ENCODE measurements at regions not wholly inside any gene's neighbourhood (a gene's known extent, or its start where the extent isn't known, plus 50 kb on each side); places are given as distances from the start of the nearest gene placed in this dataset.

DNA sequence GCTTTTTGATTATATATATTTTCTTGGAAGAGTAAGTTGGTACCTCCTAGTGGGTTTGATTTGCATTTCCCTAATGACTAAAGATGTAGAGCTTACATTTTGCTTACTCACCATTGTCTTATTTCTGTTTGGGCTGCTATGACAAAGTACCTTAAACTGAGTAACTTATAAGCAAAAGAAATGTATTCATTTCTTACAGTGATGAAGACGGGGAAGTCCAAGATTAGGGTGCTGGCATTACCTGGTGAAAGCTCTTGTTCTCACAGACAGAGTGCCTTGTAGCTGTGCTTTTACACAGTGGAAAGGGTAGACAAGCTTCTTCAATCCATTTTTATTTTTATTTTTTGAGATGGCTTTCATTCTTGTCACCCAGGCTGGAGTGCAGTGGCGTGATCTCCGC is 229.2 kb upstream of the AGA start:
- TF ChIP-seq, protein P1, sequence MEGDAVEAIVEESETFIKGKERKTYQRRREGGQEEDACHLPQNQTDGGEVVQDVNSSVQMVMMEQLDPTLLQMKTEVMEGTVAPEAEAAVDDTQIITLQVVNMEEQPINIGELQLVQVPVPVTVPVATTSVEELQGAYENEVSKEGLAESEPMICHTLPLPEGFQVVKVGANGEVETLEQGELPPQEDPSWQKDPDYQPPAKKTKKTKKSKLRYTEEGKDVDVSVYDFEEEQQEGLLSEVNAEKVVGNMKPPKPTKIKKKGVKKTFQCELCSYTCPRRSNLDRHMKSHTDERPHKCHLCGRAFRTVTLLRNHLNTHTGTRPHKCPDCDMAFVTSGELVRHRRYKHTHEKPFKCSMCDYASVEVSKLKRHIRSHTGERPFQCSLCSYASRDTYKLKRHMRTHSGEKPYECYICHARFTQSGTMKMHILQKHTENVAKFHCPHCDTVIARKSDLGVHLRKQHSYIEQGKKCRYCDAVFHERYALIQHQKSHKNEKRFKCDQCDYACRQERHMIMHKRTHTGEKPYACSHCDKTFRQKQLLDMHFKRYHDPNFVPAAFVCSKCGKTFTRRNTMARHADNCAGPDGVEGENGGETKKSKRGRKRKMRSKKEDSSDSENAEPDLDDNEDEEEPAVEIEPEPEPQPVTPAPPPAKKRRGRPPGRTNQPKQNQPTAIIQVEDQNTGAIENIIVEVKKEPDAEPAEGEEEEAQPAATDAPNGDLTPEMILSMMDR (conservative IDR thresholded peaks at IDR 0.05; ENCODE audit: low read depth, low read length), result no peak
- no peak for TF ChIP-seq EZH2 (IDR thresholded peaks at IDR 0.05; ENCODE audit: borderline replicate concordance, low read depth, low read length, poor library complexity, severe bottlenecking)
